Calu3 (cell line): ENCODE measurements at regions not wholly inside any gene's neighbourhood (a gene's known extent, or its start where the extent isn't known, plus 50 kb on each side); places are given as distances from the start of the nearest gene placed in this dataset.

Source experiments
- BruUV-seq: library from RNA; stranded (reverse); fragments of 400-500 nt; replicated peaks from 2 replicates; lab custom pipeline; 2021; lab: Mats Ljungman, UMichigan
- CTCF ChIA-PET: fragments of 300-600 bp; sonication (Branson Sonifier 250); formaldehyde crosslinking; loops from one replicate; lab custom pipeline; 2022; ENCODE audit warnings: antibody characterized with exemption; lab: Charles Lee
- DNase-seq: peaks from one replicate; pipeline ENCODE4 v3.0.0; 2022
- H3K27ac Mint-ChIP-seq: one replicate; pipeline ENCODE4 v1.8.0; 2022; ENCODE audit warnings: mixed read lengths; ENCODE audit not compliant: unreplicated experiment
- H3K27me3 Mint-ChIP-seq: one replicate; pipeline ENCODE4 v1.8.0; 2022; ENCODE audit warnings: mixed read lengths; ENCODE audit not compliant: unreplicated experiment
- H3K36me3 Mint-ChIP-seq: one replicate; pipeline ENCODE4 v1.8.0; 2022; ENCODE audit warnings: mild to moderate bottlenecking, moderate library complexity, mixed read lengths; ENCODE audit not compliant: insufficient read depth, unreplicated experiment
- H3K4me1 Mint-ChIP-seq: one replicate; pipeline ENCODE4 v1.8.0; 2022; ENCODE audit warnings: mild to moderate bottlenecking, low read depth, mixed read lengths; ENCODE audit not compliant: unreplicated experiment
- H3K4me3 Mint-ChIP-seq: one replicate; pipeline ENCODE4 v1.8.0; 2022; ENCODE audit warnings: mild to moderate bottlenecking, low read depth, moderate library complexity, mixed read lengths; ENCODE audit not compliant: unreplicated experiment
- H3K9me3 Mint-ChIP-seq: one replicate; pipeline ENCODE4 v1.8.0; 2022; ENCODE audit warnings: low read depth, mixed read lengths; ENCODE audit not compliant: unreplicated experiment
- CTCF ChIP-seq: fragments of 200-600 bp; IDR thresholded peaks from one replicate; pipeline ENCODE4 v1.8.0; 2022; ENCODE audit warnings: antibody characterized with exemption; ENCODE audit not compliant: unreplicated experiment
- intact Hi-C: fragments of 100-400 bp; cut with micrococcal nuclease; formaldehyde crosslinking; loops from one replicate; pipeline ENCODE4 v1.10.0; 2022; ENCODE audit not compliant: unreplicated experiment

- DNase-seq = no peak
These were observed 59.7 kb upstream of the TMEM18 start for GRCh38 chr2:736939-737338.

GRCh38 chr2:735670-736218 lies 58.5 kb upstream of the TMEM18 start:
- Mint-ChIP-seq H3K27ac (no peak overlapping the region), H3K9me3 (no peaks in the 10 kb centered on the region), H3K4me3 (no peak overlapping the region), H3K36me3 (peaks cover 5% of the 10 kb centered on the region), H3K27me3 (no peaks in the 10 kb centered on the region), H3K4me1 (no peaks in the 10 kb centered on the region)
- BruUV-seq = no TSS peak
- intact Hi-C loops = no loop called here
- CTCF ChIA-PET = interaction anchor here (0.6 kb wide), 1 partner anchor 133 kb away, joined by 4 read pairs; no protein-coding TSS in a partner anchor
- no peak for DNase-seq
- no peak for TF ChIP-seq CTCF

More at GRCh38 chr2:736939-737338, 59.7 kb upstream of the TMEM18 start:
- TF ChIP-seq CTCF = no peak
- Mint-ChIP-seq H3K4me1 (no peaks in the 10 kb centered on the region), H3K4me3 (no peak overlapping the region), H3K27me3 (peaks cover 5% of the 10 kb centered on the region), H3K9me3 (peaks cover 2% of the 10 kb centered on the region), H3K36me3 (peaks cover 5% of the 10 kb centered on the region), H3K27ac (no peak overlapping the region)
- BruUV-seq = no TSS peak
- intact Hi-C loops = no loop called here
- CTCF ChIA-PET = no interaction called here

GRCh38 chr2:734496-734895 lies 57.3 kb upstream of the TMEM18 start:
- DNase-seq = no peak
- intact Hi-C loops = no loop called here
- Mint-ChIP-seq H3K4me3 (no peak overlapping the region), H3K27me3 (no peaks in the 10 kb centered on the region), H3K27ac (no peak overlapping the region), H3K36me3 (no peaks in the 10 kb centered on the region), H3K9me3 (no peaks in the 10 kb centered on the region), H3K4me1 (no peaks in the 10 kb centered on the region)
- TF ChIP-seq CTCF = no peak
- BruUV-seq = no TSS peak
- CTCF ChIA-PET = no interaction called here

GRCh38 chr2:733495-733894 lies 56.3 kb upstream of the TMEM18 start:
- H3K4me1 Mint-ChIP-seq = no peaks in the 10 kb centered on the region
- DNase-seq = no peak
- H3K27me3 Mint-ChIP-seq = no peaks in the 10 kb centered on the region
- peaks cover 3% of the 10 kb centered on the region for H3K9me3 Mint-ChIP-seq
- intact Hi-C loops = no loop called here
- no peak for TF ChIP-seq CTCF
- CTCF ChIA-PET = no interaction called here
- H3K36me3 Mint-ChIP-seq = no peaks in the 10 kb centered on the region
- no TSS peak for BruUV-seq
- H3K4me3 Mint-ChIP-seq = no peak overlapping the region
- no peak overlapping the region for H3K27ac Mint-ChIP-seq
